ENCODE measurements at regions not wholly inside any gene's neighbourhood (a gene's known extent, or its start where the extent isn't known, plus 50 kb on each side); places are given as distances from the start of the nearest gene placed in this dataset.
"Not testable (repeated sequence)": the region's sequence is repeated elsewhere in the genome, so short reads cannot be mapped to it uniquely, and the experiment has no call there.

- H3K4me3 ChIP-seq (ENCODE audit: insufficient read depth, low read depth, low read length) = no peak overlapping the region
- H3K36me3 ChIP-seq (replicated peaks; ENCODE audit: control insufficient read depth, insufficient read depth, low read length) = no peaks in the 10 kb centered on the region
- H3K27me3 ChIP-seq (ENCODE audit: control insufficient read depth, insufficient read depth, low read length) = no peaks in the 10 kb centered on the region
- DNase-seq = peak; percentile 30
Measured at GRCh38 chr5:67957374-67957773, 258.2 kb upstream of the PIK3R1 start.

GRCh38 chr5:67954351-67954750, 261.2 kb upstream of the PIK3R1 start:
- DNase-seq = no peak
- Histone ChIP-seq H3K36me3 (replicated peaks; ENCODE audit: control insufficient read depth, insufficient read depth, low read length) (no peaks in the 10 kb centered on the region), H3K27me3 (ENCODE audit: control insufficient read depth, insufficient read depth, low read length) (no peaks in the 10 kb centered on the region), H3K4me3 (ENCODE audit: insufficient read depth, low read depth, low read length) (no peak overlapping the region)

- Histone ChIP-seq H3K27me3 (ENCODE audit: control insufficient read depth, insufficient read depth, low read length) (no peaks in the 10 kb centered on the region), H3K4me3 (ENCODE audit: insufficient read depth, low read depth, low read length) (no peak overlapping the region), H3K36me3 (replicated peaks; ENCODE audit: control insufficient read depth, insufficient read depth, low read length) (no peaks in the 10 kb centered on the region)
- no peak for DNase-seq
Measured at GRCh38 chr5:67942421-67942820, 273.1 kb upstream of the PIK3R1 start.

- Histone ChIP-seq H3K36me3 (replicated peaks; ENCODE audit: control insufficient read depth, insufficient read depth, low read length) (no peaks in the 10 kb centered on the region), H3K27me3 (ENCODE audit: control insufficient read depth, insufficient read depth, low read length) (no peaks in the 10 kb centered on the region), H3K4me3 (ENCODE audit: insufficient read depth, low read depth, low read length) (no peak overlapping the region)
- DNase-seq = no peak
Measured at GRCh38 chr5:67941614-67942401, 273.7 kb upstream of the PIK3R1 start.

GRCh38 chr5:67935908-67936566, 279.5 kb upstream of the PIK3R1 start:
- Histone ChIP-seq H3K36me3 (replicated peaks; ENCODE audit: control insufficient read depth, insufficient read depth, low read length) (no peaks in the 10 kb centered on the region), H3K27me3 (ENCODE audit: control insufficient read depth, insufficient read depth, low read length) (no peaks in the 10 kb centered on the region), H3K4me3 (ENCODE audit: insufficient read depth, low read depth, low read length) (no peak overlapping the region)
- DNase-seq = no peak

DNA sequence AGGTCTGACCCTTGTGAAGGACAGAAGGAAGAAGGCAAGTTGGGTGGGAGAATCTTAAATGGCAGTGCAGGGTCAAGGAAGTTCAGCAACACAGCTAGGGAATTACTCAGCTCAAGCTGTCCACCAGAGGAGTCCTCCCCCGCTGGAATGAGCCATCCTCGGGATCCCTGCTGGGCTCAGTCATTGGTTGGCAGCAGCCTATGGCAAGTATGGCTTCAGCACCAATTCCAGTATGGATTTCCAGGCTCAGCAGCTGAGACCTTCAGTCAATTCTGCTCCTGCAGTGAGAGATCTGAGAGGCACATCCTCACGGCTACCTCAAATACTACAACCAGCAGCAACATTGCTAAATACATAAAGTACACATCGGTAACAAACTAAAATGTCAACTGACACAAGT, 280.6 kb upstream of the PIK3R1 start:
- DNase-seq = no peak
- Histone ChIP-seq H3K36me3 (replicated peaks; ENCODE audit: control insufficient read depth, insufficient read depth, low read length) (no peaks in the 10 kb centered on the region), H3K27me3 (ENCODE audit: control insufficient read depth, insufficient read depth, low read length) (no peaks in the 10 kb centered on the region), H3K4me3 (ENCODE audit: insufficient read depth, low read depth, low read length) (no peak overlapping the region)

DNA sequence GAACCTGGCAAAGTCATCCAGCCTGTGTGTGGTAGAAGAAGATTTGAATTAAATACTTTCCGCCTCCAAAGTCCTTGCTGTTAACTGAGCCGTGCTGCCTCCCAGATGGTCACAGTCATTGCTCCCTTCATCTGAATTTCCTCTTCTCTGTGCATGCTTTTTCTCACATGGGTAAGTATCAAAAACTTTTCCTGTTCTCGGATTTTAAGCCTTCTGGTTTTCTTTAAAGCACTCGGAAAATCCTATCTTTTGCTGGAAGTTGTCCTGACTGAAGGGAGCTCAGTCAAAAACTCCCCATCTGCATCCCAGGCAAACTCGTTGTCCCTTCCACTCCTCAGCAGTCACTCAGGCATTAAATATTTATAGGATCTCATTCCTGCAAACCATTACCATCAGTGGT, 290.0 kb upstream of the PIK3R1 start:
- Histone ChIP-seq H3K4me3 (ENCODE audit: insufficient read depth, low read depth, low read length) (no peak overlapping the region), H3K36me3 (replicated peaks; ENCODE audit: control insufficient read depth, insufficient read depth, low read length) (no peaks in the 10 kb centered on the region), H3K27me3 (ENCODE audit: control insufficient read depth, insufficient read depth, low read length) (no peaks in the 10 kb centered on the region)
- DNase-seq = no peak

DNA sequence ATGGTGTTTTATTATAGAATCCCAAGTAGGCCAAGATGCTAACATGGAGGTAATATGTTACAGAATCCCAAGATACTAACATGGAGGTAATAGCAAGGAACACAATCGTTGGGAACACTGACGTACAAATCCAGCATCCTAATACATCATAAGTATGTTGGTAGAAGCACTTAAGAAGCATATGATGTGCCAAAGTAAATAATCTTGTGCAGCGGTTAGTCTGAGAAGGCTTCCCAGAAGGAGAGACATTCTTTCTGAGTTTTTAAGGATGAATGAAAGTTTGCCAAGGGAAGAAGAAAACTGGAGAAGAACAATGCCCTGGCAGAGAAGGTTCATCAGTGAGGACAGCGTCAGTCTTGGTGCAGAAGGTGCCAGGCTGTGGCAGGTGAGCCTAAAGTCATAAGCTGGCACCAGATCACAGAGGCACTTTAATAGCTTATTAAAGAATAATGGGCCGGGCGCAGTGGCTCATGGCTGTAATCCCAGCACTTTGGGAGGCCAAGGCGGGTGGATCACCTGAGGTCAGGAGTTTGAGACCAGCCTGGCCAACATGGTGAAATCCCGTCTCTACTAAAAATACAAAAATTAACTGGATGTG, 294.5 kb upstream of the PIK3R1 start:
- H3K4me3 ChIP-seq (ENCODE audit: insufficient read depth, low read depth, low read length) = no peak overlapping the region
- H3K27me3 ChIP-seq (ENCODE audit: control insufficient read depth, insufficient read depth, low read length) = no peaks in the 10 kb centered on the region
- H3K36me3 ChIP-seq (replicated peaks; ENCODE audit: control insufficient read depth, insufficient read depth, low read length) = no peaks in the 10 kb centered on the region
- no peak for DNase-seq

GRCh38 chr5:67919532-67919931, 296.0 kb upstream of the PIK3R1 start:
- not testable (repeated sequence) for H3K27me3 ChIP-seq (ENCODE audit: control insufficient read depth, insufficient read depth, low read length); DNase-seq; H3K36me3 ChIP-seq (replicated peaks; ENCODE audit: control insufficient read depth, insufficient read depth, low read length); H3K4me3 ChIP-seq (ENCODE audit: insufficient read depth, low read depth, low read length)

DNA sequence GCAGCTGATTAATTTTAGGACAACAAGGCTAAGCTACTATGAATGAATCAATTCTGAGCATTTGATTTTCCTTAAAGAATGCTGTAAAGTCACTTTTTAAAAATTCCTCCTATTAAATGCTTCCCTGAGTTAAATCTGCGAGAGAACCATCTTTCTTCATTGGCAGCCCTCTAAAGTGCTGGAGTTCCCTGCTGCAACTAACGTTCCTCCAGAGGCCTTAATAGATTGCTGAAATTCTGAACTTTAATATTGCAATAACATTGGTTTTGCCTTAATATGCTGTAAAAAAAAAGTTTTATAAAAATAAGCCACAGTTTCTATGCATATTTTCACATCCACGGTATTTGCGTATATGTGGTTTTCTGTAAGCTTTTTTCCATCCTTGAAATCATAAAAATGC, 298.0 kb upstream of the PIK3R1 start:
- Histone ChIP-seq H3K4me3 (ENCODE audit: insufficient read depth, low read depth, low read length) (no peak overlapping the region), H3K36me3 (replicated peaks; ENCODE audit: control insufficient read depth, insufficient read depth, low read length) (no peaks in the 10 kb centered on the region), H3K27me3 (ENCODE audit: control insufficient read depth, insufficient read depth, low read length) (no peaks in the 10 kb centered on the region)
- DNase-seq = no peak

DNA sequence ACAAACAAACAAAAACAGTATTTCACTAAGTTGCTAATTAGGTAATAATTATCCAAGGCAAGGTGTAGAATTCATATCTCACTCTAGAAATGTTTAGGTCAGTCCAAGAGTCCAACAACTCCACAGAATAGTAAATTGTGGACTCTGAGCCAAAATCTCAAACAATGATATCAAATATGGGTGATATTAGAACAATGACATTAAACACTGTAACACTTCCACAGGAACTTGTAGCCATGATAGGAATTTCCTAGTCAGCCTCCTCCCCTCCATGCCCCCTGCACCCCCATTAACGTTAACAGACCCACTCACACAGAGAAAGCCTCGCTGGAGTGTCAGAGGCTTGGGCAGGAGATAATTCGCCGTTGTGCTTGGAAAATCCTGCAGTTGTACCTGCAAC, 305.0 kb upstream of the PIK3R1 start:
- no peaks in the 10 kb centered on the region for H3K27me3 ChIP-seq (ENCODE audit: control insufficient read depth, insufficient read depth, low read length)
- no peak overlapping the region for H3K4me3 ChIP-seq (ENCODE audit: insufficient read depth, low read depth, low read length)
- no peak for DNase-seq
- H3K36me3 ChIP-seq (replicated peaks; ENCODE audit: control insufficient read depth, insufficient read depth, low read length) = no peaks in the 10 kb centered on the region

GRCh38 chr5:67908126-67908765, 307.3 kb upstream of the PIK3R1 start:
- Histone ChIP-seq H3K36me3 (replicated peaks; ENCODE audit: control insufficient read depth, insufficient read depth, low read length) (no peaks in the 10 kb centered on the region), H3K27me3 (ENCODE audit: control insufficient read depth, insufficient read depth, low read length) (no peaks in the 10 kb centered on the region), H3K4me3 (ENCODE audit: insufficient read depth, low read depth, low read length) (no peak overlapping the region)
- DNase-seq = no peak

DNA sequence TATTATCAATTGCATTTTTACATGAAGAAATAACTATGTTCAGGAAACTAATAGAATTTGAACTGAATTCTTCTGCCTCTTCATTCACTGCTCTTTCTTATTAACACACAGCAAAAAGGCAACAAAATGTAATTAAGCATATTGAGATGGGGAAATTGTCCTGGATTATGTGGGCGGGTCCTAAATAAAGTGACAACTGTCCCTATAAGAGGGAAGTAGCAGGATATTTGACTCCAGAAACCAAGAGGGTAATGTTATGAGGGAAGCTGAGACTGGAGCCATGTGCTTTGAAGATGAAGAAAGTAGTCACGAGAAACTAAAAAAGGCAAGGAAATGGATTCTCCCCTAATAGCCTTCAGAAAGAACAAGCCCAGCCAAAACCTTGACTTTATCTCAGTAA, 311.2 kb upstream of the PIK3R1 start:
- no peaks in the 10 kb centered on the region for H3K27me3 ChIP-seq (ENCODE audit: control insufficient read depth, insufficient read depth, low read length)
- H3K36me3 ChIP-seq (replicated peaks; ENCODE audit: control insufficient read depth, insufficient read depth, low read length) = no peaks in the 10 kb centered on the region
- no peak overlapping the region for H3K4me3 ChIP-seq (ENCODE audit: insufficient read depth, low read depth, low read length)
- DNase-seq = no peak

DNA sequence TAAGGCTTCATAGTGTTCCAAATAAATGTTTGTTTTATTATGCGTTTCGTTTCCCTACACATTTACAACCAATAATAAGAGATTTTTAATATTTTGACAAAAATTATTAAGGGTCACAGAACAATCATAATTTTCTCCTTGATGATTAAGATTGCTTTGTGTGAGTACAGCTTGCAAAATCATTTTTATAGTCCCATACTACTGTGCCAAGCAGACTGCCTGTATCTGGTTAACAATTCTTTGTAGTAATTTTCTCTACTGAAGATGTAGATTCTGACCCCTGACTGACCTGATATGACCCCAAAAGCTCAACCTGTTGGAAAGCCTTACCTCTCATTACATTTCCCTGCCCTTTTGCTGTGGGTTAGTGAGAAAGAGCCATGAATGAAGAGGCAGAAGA, 311.9 kb upstream of the PIK3R1 start:
- DNase-seq = no peak
- H3K4me3 ChIP-seq (ENCODE audit: insufficient read depth, low read depth, low read length) = no peak overlapping the region
- no peaks in the 10 kb centered on the region for H3K36me3 ChIP-seq (replicated peaks; ENCODE audit: control insufficient read depth, insufficient read depth, low read length)
- no peaks in the 10 kb centered on the region for H3K27me3 ChIP-seq (ENCODE audit: control insufficient read depth, insufficient read depth, low read length)

- Histone ChIP-seq H3K4me3 (ENCODE audit: insufficient read depth, low read depth, low read length) (no peak overlapping the region), H3K36me3 (replicated peaks; ENCODE audit: control insufficient read depth, insufficient read depth, low read length) (no peaks in the 10 kb centered on the region), H3K27me3 (ENCODE audit: control insufficient read depth, insufficient read depth, low read length) (no peaks in the 10 kb centered on the region)
- DNase-seq = no peak
Measured at GRCh38 chr5:67903121-67903520, 312.4 kb upstream of the PIK3R1 start.
